ENCODE measurements at regions not wholly inside any gene's neighbourhood (a gene's known extent, or its start where the extent isn't known, plus 50 kb on each side); places are given as distances from the start of the nearest gene placed in this dataset.

DNA sequence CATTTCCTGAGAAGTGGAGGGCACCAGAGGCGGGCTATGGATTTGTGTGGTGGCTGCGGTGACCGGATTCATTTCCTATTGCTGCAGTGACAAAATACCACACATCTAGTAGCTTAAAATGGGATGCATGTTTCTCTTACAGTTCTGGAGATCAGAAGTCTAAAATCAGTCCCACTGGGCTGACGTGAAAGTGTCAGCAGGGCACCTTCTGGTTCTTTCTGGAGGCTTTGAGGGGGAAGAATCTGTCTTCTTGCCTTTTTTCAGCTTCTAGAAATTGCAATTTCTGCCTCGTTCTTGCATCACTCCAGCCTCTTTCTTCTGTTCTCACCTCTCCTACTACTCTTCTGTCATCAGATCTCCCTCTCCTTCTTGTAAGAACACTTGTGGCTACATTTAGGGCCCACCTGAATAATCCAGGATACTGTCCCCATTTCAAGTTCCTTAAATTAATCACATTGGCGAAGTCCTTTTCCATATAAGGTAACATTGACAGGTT, 111.2 kb downstream of the MARCHF4 start:
- TF ChIP-seq, protein P1, sequence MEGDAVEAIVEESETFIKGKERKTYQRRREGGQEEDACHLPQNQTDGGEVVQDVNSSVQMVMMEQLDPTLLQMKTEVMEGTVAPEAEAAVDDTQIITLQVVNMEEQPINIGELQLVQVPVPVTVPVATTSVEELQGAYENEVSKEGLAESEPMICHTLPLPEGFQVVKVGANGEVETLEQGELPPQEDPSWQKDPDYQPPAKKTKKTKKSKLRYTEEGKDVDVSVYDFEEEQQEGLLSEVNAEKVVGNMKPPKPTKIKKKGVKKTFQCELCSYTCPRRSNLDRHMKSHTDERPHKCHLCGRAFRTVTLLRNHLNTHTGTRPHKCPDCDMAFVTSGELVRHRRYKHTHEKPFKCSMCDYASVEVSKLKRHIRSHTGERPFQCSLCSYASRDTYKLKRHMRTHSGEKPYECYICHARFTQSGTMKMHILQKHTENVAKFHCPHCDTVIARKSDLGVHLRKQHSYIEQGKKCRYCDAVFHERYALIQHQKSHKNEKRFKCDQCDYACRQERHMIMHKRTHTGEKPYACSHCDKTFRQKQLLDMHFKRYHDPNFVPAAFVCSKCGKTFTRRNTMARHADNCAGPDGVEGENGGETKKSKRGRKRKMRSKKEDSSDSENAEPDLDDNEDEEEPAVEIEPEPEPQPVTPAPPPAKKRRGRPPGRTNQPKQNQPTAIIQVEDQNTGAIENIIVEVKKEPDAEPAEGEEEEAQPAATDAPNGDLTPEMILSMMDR (IDR thresholded peaks at IDR 0.05) = no peak
- no peak for TF ChIP-seq POLR2A (IDR thresholded peaks at IDR 0.05)

Measured in lower leg skin (tissue), 3 donors.